ENCODE measurements at regions not wholly inside any gene's neighbourhood (a gene's known extent, or its start where the extent isn't known, plus 50 kb on each side); places are given as distances from the start of the nearest gene placed in this dataset.

DNA sequence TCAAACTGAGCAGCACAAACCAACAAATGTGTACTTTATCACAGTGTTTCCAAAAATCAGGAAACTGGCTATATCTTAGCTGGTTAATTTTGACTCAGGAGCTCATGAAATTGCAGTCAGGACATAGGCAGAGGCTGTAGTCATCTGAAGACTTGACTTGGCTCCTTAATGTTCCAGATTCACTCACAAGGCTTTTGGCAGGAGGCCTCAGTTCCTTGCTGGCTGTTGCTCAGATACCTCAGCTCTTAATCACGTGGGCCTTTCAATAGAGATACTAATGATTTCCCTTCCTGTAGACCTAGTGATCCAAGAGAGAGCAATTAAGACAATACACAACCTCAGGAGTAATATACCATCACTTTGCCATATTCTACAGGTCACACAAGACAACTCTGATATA lies 537.7 kb downstream of the BRINP3 start:
- DNase-seq (ENCODE audit: low spot score, unreplicated experiment): no peak
- no peaks in the 10 kb centered on the region for H3K4me1 Mint-ChIP-seq (ENCODE audit: low read depth)
- TF ChIP-seq, protein P1, sequence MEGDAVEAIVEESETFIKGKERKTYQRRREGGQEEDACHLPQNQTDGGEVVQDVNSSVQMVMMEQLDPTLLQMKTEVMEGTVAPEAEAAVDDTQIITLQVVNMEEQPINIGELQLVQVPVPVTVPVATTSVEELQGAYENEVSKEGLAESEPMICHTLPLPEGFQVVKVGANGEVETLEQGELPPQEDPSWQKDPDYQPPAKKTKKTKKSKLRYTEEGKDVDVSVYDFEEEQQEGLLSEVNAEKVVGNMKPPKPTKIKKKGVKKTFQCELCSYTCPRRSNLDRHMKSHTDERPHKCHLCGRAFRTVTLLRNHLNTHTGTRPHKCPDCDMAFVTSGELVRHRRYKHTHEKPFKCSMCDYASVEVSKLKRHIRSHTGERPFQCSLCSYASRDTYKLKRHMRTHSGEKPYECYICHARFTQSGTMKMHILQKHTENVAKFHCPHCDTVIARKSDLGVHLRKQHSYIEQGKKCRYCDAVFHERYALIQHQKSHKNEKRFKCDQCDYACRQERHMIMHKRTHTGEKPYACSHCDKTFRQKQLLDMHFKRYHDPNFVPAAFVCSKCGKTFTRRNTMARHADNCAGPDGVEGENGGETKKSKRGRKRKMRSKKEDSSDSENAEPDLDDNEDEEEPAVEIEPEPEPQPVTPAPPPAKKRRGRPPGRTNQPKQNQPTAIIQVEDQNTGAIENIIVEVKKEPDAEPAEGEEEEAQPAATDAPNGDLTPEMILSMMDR (IDR thresholded peaks at IDR 0.05; ENCODE audit: unreplicated experiment): no peak
- no peaks in the 10 kb centered on the region for H3K9me3 Mint-ChIP-seq (ENCODE audit: low read depth)
- no peaks in the 10 kb centered on the region for H3K36me3 Mint-ChIP-seq (ENCODE audit: insufficient read depth)
- no peak overlapping the region for H3K27ac Mint-ChIP-seq
- H3K27me3 Mint-ChIP-seq: no peaks in the 10 kb centered on the region
- H3K4me3 Mint-ChIP-seq (ENCODE audit: low read depth): no peak overlapping the region

DNA sequence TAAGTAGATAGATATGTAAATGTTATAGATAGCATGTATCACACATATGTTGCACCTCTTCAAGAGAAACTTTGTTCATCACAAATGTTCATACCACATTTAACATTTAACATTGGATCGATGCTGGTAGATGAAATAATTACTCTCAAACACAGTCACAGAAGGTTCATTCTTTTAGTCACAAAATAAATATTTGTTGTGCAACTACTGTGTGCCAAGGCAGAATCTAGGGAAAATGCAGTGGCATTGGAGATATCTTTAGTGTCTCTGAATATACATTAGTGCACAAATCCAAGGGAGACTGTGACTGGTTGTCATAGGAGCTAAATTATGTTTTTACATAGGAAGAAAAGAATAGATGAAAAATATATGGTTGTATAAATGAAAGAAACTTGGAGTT lies 535.7 kb downstream of the BRINP3 start:
- no peaks in the 10 kb centered on the region for H3K27me3 Mint-ChIP-seq
- TF ChIP-seq, protein P1 (IDR thresholded peaks at IDR 0.05; ENCODE audit: unreplicated experiment): no peak
- no peak overlapping the region for H3K27ac Mint-ChIP-seq
- H3K4me3 Mint-ChIP-seq (ENCODE audit: low read depth): no peak overlapping the region
- H3K4me1 Mint-ChIP-seq (ENCODE audit: low read depth): no peaks in the 10 kb centered on the region
- no peak for DNase-seq (ENCODE audit: low spot score, unreplicated experiment)
- no peaks in the 10 kb centered on the region for H3K36me3 Mint-ChIP-seq (ENCODE audit: insufficient read depth)
- H3K9me3 Mint-ChIP-seq (ENCODE audit: low read depth): no peaks in the 10 kb centered on the region

DNA sequence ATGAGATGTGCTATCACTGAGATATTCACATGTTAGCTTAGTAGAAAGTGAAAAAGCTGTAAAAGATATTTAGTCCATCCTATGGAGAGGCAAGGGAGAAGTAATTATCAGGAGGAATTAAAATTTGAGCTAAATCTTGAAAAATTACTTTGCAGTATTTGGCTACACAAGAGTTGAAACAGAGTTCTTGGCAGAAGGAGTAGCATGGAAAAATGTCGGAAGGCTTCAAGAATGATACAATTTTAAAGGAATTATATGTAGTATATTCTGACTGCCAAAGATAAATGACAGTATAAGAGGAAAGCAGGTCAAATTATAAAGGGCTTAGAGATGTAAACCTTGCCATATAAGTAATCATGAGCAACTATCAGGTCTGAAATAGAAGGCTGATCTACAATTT lies 518.9 kb downstream of the BRINP3 start:
- Mint-ChIP-seq H3K36me3 (ENCODE audit: insufficient read depth) (no peaks in the 10 kb centered on the region), H3K4me3 (ENCODE audit: low read depth) (no peak overlapping the region), H3K9me3 (ENCODE audit: low read depth) (no peaks in the 10 kb centered on the region), H3K27ac (no peak overlapping the region), H3K4me1 (ENCODE audit: low read depth) (peaks cover 5% of the 10 kb centered on the region), H3K27me3 (no peaks in the 10 kb centered on the region)
- TF ChIP-seq, protein P1 (IDR thresholded peaks at IDR 0.05; ENCODE audit: unreplicated experiment): no peak
- DNase-seq (ENCODE audit: low spot score, unreplicated experiment): no peak

DNA sequence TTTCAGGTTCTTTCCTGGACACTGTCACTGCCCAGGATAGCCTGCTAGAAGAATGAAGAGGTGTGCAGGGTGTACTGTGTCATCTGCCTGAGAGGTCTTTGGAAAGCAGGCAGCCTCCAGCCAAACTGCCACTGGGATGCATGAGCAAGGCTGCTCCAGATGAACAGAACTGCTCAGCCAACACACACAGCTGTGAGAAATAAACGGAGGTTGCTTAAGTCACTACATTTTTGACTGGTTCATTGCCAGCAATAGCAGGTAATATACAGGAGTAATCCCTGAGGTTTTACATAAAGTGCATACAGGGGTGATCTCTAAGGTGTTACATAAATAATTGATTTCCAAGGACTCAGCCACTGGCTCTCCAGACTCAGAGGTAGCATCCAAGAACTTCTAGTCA lies 516.9 kb downstream of the BRINP3 start:
- Mint-ChIP-seq H3K4me3 (ENCODE audit: low read depth) (no peak overlapping the region), H3K27ac (no peak overlapping the region), H3K4me1 (ENCODE audit: low read depth) (no peaks in the 10 kb centered on the region), H3K27me3 (no peaks in the 10 kb centered on the region), H3K9me3 (ENCODE audit: low read depth) (no peaks in the 10 kb centered on the region), H3K36me3 (ENCODE audit: insufficient read depth) (no peaks in the 10 kb centered on the region)
- DNase-seq (ENCODE audit: low spot score, unreplicated experiment): no peak
- TF ChIP-seq, protein P1 (IDR thresholded peaks at IDR 0.05; ENCODE audit: unreplicated experiment): no peak

DNA sequence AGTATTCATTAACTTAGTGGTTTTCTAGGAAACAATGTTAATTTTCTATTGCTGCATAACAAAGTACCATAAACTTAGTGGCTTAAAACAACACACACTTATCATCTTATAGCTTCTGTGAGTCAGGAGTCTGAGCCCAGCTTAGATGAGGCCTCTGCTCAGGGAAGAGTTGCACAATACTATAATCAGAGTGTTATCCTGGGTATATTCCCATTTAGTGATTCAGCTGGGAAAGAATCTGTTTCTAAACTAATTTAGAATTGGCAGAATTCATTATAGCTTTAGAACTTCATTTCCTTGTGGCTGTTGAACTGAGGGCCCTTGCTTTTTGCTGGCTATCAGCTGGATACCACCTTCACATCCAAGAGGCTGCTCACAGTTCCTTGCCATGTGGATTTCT lies 515.5 kb downstream of the BRINP3 start:
- no peak overlapping the region for H3K4me3 Mint-ChIP-seq (ENCODE audit: low read depth)
- H3K36me3 Mint-ChIP-seq (ENCODE audit: insufficient read depth): no peaks in the 10 kb centered on the region
- DNase-seq (ENCODE audit: low spot score, unreplicated experiment): no peak
- no peaks in the 10 kb centered on the region for H3K27me3 Mint-ChIP-seq
- no peaks in the 10 kb centered on the region for H3K9me3 Mint-ChIP-seq (ENCODE audit: low read depth)
- no peaks in the 10 kb centered on the region for H3K4me1 Mint-ChIP-seq (ENCODE audit: low read depth)
- H3K27ac Mint-ChIP-seq: no peak overlapping the region
- TF ChIP-seq, protein P1 (IDR thresholded peaks at IDR 0.05; ENCODE audit: unreplicated experiment): no peak

Data from progenitor cell of endocrine pancreas (in vitro differentiated cells).